Upper lobe of left lung (tissue), 6 donors: ENCODE measurements at regions not wholly inside any gene's neighbourhood (a gene's known extent, or its start where the extent isn't known, plus 50 kb on each side); places are given as distances from the start of the nearest gene placed in this dataset.

ENCODE experiments used
- ATAC-seq, 2 donors: fragments of 200-7000 bp; cut with Tn5 transposase; one replicate each; pipeline ENCODE4 v1.9.1; 2022; ENCODE audit warnings: mild to moderate bottlenecking in 2 of 2, moderate library complexity in 2 of 2; ENCODE audit not compliant: low FRiP score in 2 of 2
- DNase-seq, 2 donors: peaks; one replicate each; pipeline ENCODE4 v3.0.0-alpha.2; 2019 to 2020
- H3K27ac ChIP-seq, 4 donors: fragments of 200-600 bp; sonication (generic); one replicate each; pipeline ENCODE4 v1.5.1; 2016 to 2019
- H3K27me3 ChIP-seq, 4 donors: fragments of 200-600 bp; sonication (generic); one replicate each; pipeline ENCODE4 v1.5.1; 2017 to 2019
- H3K36me3 ChIP-seq, 4 donors: fragments of 200-600 bp; sonication (generic); one replicate each; pipeline ENCODE4 v1.5.1; 2016 to 2019
- H3K4me1 ChIP-seq, 4 donors: fragments of 200-600 bp; sonication (generic); one replicate each; pipeline ENCODE4 v1.5.1; 2018 to 2019
- H3K4me3 ChIP-seq, 4 donors: fragments of 200-600 bp; sonication (generic); one replicate each; pipeline ENCODE4 v1.5.1; 2017 to 2019; ENCODE audit warnings: mild to moderate bottlenecking in 2 of 4, moderate library complexity in 1 of 4
- H3K9me3 ChIP-seq, 4 donors: fragments of 200-600 bp; sonication (generic); one replicate each; pipeline ENCODE4 v1.5.1; 2018 to 2019
- CTCF ChIP-seq, 6 experiments: fragments of 450-650 bp in 4 of 6; fragments of 200-600 bp in 2 of 6; sonication (generic) in 2 of 6; IDR thresholded peaks; one replicate each; pipeline ENCODE4 v1.5.1; 2016 to 2019; ENCODE audit warnings: antibody characterized with exemption in 6 of 6
- EP300 ChIP-seq, 4 donors: sonication (generic); formaldehyde crosslinking; IDR thresholded peaks; one replicate each; pipeline ENCODE4 v1.5.1; 2017; ENCODE audit warnings: antibody characterized with exemption in 4 of 4, control low read depth in 2 of 4
- POLR2A ChIP-seq, 4 donors: fragments of 450-650 bp; IDR thresholded peaks; one replicate each; pipeline ENCODE4 v1.5.1; 2016 to 2017; ENCODE audit warnings: antibody characterized with exemption in 4 of 4, mild to moderate bottlenecking in 2 of 4
- POLR2AphosphoS5 ChIP-seq, 2 donors: sonication (generic); formaldehyde crosslinking; IDR thresholded peaks; one replicate each; pipeline ENCODE4 v1.5.1; 2017; ENCODE audit warnings: antibody characterized with exemption in 2 of 2
- WGBS, 2 donors: methylation state at CpG; one replicate each; pipeline ENCODE4 v1.1.5; 2017 to 2018; 5-methylcytosine and 5-hydroxymethylcytosine counted together
- donor health status: DM: no; HTN: no; CAD: no; lungs with moderate emphysema.
- donor health status: DM: no; HTN: yes; CAD: no; lungs with severe emphysema.

DNA sequence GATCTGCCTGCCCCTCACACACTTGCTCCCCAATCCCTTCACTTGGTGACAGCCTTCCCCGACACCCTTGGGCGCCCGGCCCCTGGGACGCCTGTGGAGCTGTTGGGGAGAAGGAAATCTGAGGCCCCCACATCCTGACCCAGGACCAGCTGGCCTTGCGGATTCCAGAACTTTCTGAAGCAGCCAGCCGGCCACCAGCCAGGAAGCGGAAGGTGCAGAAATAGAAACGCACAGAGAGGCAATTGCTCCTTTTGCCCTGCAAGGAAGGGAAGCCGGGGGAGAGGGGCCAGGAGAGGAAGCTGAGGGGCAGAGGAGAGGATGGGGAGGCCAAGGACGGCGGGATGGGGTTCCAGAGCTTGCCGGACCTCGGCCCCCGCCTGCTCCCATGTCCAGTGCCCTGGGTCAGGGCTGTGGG, 66.7 kb upstream of the LINC01488 start:
- ATAC-seq: no peak
- Histone ChIP-seq H3K9me3 (no peaks in the 10 kb centered on the region), H3K4me1 (peaks cover 0 to 19% (median 9%) of the 10 kb centered on the region in 4 donors), H3K27me3 (no peaks in the 10 kb centered on the region), H3K36me3 (no peaks in the 10 kb centered on the region), H3K4me3 (no peak overlapping the region), H3K27ac (no peak overlapping the region)
- WGBS, 2 donors: 59 to 61% methylated on average over 9 to 14 of the region's 14 CpGs
- peak in 1 of 2 donors; percentile 59 for DNase-seq
- TF ChIP-seq EP300 (IDR thresholded peaks at IDR 0.05) (no peak), POLR2A (IDR thresholded peaks at IDR 0.05) (no peak), CTCF (IDR thresholded peaks at IDR 0.05) (no peak), POLR2AphosphoS5 (IDR thresholded peaks at IDR 0.05) (no peak)

- H3K4me3 ChIP-seq: no peak overlapping the region
- peaks cover 3 to 19% (median 14%) of the 10 kb centered on the region in 4 donors for H3K4me1 ChIP-seq
- WGBS, 2 donors: 77 to 88% methylated on average over 7 to 11 of the region's 12 CpGs
- no peaks in the 10 kb centered on the region for H3K27me3 ChIP-seq
- TF ChIP-seq POLR2AphosphoS5 (IDR thresholded peaks at IDR 0.05): no peak
- no peak for TF ChIP-seq CTCF (IDR thresholded peaks at IDR 0.05)
- no peak for TF ChIP-seq EP300 (IDR thresholded peaks at IDR 0.05)
- no peak for TF ChIP-seq POLR2A (IDR thresholded peaks at IDR 0.05)
- ATAC-seq: peak in 1 of 2 donors; percentile 29
- DNase-seq: no peak
- H3K27ac ChIP-seq: no peak overlapping the region
- no peaks in the 10 kb centered on the region for H3K9me3 ChIP-seq
- no peaks in the 10 kb centered on the region for H3K36me3 ChIP-seq
These were observed 65.9 kb upstream of the LINC01488 start for GRCh38 chr11:69415411-69416142.

DNA sequence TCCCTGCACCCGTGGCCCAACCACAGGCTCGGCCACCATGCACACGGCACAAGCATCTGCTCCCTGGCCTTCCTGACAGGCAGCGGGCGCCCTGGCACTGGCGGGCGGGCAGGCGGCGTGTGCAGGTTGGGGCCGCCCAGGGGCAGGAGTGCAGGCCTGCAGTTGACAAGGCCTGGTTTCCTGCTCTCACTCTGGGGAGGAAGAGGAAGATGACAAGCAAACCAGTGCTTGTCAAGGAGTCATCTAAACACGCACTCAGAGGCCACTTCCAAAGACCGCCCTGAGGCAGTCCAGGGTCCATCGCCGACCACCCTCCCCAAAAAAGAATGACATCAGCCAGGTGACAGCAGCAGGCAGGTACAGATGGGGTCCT, 65.3 kb upstream of the LINC01488 start:
- no peak for TF ChIP-seq POLR2AphosphoS5 (IDR thresholded peaks at IDR 0.05)
- no peak for TF ChIP-seq POLR2A (IDR thresholded peaks at IDR 0.05)
- TF ChIP-seq CTCF (IDR thresholded peaks at IDR 0.05): no peak
- no peak for TF ChIP-seq EP300 (IDR thresholded peaks at IDR 0.05)
- no peaks in the 10 kb centered on the region for H3K36me3 ChIP-seq
- H3K27ac ChIP-seq: no peak overlapping the region
- 47 to 64% methylated on average over 2 to 14 of the region's 14 CpGs for WGBS, 2 donors
- no peak for DNase-seq
- no peak overlapping the region for H3K4me3 ChIP-seq
- no peaks in the 10 kb centered on the region for H3K9me3 ChIP-seq
- no peaks in the 10 kb centered on the region for H3K27me3 ChIP-seq
- H3K4me1 ChIP-seq: peaks cover 7 to 24% (median 18%) of the 10 kb centered on the region in 4 donors
- no peak for ATAC-seq

DNA sequence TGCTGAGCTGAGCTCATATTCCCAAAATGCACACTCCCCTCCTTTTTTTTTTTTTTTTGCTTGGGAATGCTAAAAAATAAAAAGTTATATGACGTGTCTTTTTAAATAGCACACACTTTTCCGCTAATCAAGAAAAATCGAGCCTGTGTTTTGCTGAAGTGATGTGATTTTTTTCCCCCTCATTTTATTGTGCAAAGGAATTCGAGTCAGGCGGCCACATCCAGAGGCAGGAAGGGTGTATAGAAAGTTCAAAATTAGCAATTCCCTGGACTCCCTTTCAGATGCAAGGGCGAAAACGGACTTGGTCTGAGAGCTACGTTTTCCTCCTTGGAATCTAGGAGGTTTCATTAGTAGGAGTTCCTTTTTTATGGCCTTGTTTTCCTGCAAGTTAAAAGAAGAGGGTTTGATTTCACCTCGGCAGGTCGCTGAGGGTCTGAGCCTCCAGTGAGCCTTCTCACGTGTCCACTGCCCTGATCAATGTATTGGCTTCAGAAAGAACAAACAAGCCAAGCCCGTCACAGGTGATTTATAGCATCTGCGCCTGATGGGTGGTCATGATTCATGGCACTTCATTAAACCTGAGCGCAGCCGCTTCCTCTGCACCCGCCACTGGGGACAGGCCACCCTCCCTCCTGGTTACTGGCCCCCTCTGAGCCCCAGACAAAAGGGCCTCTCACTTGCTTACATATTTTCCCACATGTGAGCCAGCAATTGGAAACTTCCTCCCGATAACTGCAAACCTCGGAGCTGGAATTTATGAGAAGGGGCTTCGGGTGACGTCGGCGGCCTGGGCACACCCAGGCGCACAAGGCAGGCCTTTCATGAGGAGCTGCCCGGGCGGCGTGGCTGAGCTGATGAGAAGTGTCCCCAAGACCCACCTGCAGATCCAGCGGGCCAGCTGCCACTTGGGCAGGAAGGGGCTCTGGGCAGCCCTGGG, 64.4 kb upstream of the LINC01488 start:
- 72 to 77% methylated on average over 27 of the region's 27 CpGs for WGBS, 2 donors
- Histone ChIP-seq H3K4me1 (peaks cover 7 to 24% (median 18%) of the 10 kb centered on the region in 4 donors), H3K27ac (no peak overlapping the region), H3K4me3 (no peak overlapping the region), H3K9me3 (no peaks in the 10 kb centered on the region), H3K36me3 (no peaks in the 10 kb centered on the region), H3K27me3 (no peaks in the 10 kb centered on the region)
- ATAC-seq: no peak
- DNase-seq: no peak
- TF ChIP-seq POLR2AphosphoS5 (IDR thresholded peaks at IDR 0.05): no peak
- no peak for TF ChIP-seq POLR2A (IDR thresholded peaks at IDR 0.05)
- no peak for TF ChIP-seq EP300 (IDR thresholded peaks at IDR 0.05)
- no peak for TF ChIP-seq CTCF (IDR thresholded peaks at IDR 0.05)
